ENCODE measurements at regions not wholly inside any gene's neighbourhood (a gene's known extent, or its start where the extent isn't known, plus 50 kb on each side); places are given as distances from the start of the nearest gene placed in this dataset.

- DNase-seq (ENCODE audit: low read depth): no peak
Measured at GRCh38 chr1:55503663-55504305, 288.6 kb upstream of the USP24 start.

GRCh38 chr1:55500601-55501000 is 285.4 kb upstream of the USP24 start:
- no peak for DNase-seq (ENCODE audit: low read depth)

DNA sequence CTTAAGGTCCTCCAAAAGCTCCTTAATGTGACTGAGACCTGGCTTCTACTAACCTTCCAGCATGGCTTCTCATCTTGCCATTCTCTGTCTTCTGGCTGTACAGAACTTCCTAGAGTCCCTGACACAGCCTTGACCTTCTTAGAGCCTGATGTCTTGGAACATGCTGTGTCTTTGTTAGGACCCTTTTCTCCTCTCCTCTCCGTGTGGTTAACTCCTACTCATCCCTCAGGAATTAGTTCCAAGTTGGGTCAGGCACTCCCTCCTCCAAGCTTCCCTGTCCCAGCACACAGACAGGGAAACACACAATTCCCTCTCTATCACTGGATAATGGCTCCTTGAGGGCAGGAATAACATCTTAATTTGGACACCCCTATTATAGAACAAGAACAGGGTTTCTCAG is 275.4 kb upstream of the USP24 start:
- DNase-seq (ENCODE audit: low read depth): no peak

- no peak for DNase-seq (ENCODE audit: low read depth)
Measured at GRCh38 chr1:55484173-55484572, 269.0 kb upstream of the USP24 start.

- DNase-seq (ENCODE audit: low read depth): no peak
Measured at GRCh38 chr1:55483523-55483922, 268.4 kb upstream of the USP24 start.

GRCh38 chr1:55481634-55482033 is 266.5 kb upstream of the USP24 start:
- no peak for DNase-seq (ENCODE audit: low read depth)

- DNase-seq (ENCODE audit: low read depth): no peak
Measured at GRCh38 chr1:55480029-55480795, 265.0 kb upstream of the USP24 start.

DNA sequence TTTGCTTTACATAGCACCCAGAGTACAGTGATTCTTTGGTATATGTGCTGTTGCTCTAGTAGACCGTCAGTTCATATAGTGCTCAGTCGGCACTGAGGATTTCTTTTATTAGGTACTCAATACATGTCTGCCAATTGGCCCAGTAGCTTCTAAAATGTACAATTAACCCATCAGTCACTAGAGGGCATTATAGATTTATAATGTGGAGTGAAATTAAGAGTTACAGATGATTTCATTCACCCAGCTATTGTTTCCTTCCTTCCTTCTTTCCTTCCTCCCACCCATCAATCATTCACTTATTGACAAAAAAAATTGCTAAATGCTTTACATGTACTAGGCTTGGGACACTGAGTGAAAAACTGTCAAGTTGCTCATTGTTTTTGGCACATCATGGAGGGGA is 263.6 kb upstream of the USP24 start:
- DNase-seq (ENCODE audit: low read depth): no peak

DNA sequence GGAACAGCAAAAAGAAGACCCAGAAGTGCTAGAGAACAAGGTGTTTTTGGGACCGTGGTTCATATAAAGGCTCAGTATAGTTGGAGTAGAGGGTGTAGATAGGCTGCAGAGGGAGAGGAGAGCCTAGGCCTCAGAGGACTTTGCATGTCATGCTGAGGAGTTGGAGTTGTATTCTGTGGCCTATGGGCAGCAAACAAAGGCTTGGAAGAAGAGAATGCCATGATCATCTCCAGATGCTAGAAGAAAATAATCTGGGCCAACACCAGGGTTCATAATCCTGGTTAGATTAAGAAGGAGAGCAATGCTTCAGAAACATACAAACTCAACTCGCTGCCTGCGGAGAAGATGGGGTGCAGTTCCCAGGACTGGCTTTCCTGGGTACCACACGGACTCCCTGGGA is 262.8 kb upstream of the USP24 start:
- no peak for DNase-seq (ENCODE audit: low read depth)

DNA sequence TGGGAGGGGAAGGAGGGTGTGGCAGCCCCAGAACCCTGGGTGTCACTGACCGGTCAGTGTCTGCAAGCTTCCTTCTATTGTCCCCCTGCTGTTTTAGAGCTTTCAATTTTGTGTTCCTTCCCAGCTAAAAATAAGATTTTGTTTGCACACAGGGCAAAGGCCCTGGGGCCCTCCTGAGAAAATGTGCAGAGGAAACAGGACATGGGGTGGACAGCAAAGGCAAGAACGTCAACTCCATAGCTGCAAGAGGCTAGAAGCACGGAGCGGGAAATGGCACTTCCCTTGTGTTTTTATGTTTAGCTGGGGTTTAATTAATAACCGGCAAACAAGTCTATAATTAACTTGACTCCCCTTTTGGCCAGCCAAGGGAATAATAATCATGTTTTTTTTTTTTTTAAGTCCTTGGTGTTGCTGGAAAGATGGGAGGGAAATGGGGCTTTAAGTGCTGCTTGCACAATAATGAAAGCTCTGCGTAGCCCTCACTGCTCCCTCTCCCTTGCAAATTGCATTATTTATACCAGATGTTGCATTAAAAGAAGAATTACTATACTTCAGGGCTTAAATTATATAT is 261.4 kb upstream of the USP24 start:
- DNase-seq (ENCODE audit: low read depth): no peak

DNA sequence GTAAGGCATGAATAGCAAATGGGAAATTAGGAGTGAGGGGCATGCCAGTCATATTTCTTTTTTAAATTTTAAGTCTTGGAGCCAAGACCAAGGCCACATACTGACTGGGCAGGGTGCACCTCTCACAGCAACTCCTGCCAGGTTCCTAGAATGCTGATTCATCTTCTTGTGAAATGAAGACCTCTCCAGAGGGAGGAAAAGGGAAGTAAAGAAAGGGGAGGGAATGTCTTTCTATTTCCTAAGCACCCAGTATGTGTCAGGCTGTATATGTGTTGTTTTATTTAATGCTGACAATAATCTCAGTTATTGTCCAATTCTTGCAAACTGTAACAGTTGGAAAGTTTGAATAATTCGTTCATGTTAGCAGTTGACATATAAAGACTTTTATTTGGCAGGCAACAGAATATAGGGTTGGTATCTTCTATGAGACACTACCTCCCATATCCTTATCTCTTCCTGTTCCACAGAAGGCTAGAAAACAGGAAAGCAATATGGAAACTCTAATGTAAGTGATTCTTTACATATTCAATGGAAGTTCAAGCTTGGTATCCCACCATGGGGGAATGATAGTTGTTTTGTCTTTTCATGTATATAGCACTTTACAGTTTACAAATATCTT is 259.1 kb upstream of the USP24 start:
- DNase-seq (ENCODE audit: low read depth): no peak

- DNase-seq (ENCODE audit: low read depth): no peak
Measured at GRCh38 chr1:55473661-55474060, 258.5 kb upstream of the USP24 start.

DNA sequence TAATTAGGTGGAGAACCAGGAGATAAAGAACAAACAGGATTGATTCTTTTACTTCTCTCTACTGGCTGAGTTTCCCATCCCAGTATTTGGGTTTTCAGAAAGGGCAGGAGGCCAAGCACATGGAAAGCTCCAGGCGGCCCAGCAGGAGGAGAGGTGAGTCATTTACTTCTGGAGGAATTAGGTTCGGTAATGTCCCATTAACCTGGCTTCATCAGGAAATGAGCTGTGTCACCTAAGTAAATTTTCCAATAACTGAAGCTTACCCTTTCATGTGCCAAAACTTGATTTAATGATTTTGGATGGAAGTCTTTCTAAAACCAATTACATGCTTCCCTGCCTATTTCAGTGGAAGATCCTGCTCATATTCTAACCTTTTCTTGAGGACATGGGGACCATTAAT is 257.6 kb upstream of the USP24 start:
- DNase-seq (ENCODE audit: low read depth): no peak

- DNase-seq (ENCODE audit: low read depth): no peak
Measured at GRCh38 chr1:55472115-55472514, 257.0 kb upstream of the USP24 start.

- DNase-seq (ENCODE audit: low read depth): no peak
Measured at GRCh38 chr1:55468142-55468795, 253.1 kb upstream of the USP24 start.

- DNase-seq (ENCODE audit: low read depth): no peak
Measured at GRCh38 chr1:55466921-55467320, 251.8 kb upstream of the USP24 start.

- no peak for DNase-seq (ENCODE audit: low read depth)
Measured at GRCh38 chr1:55466373-55466772, 251.2 kb upstream of the USP24 start.

DNA sequence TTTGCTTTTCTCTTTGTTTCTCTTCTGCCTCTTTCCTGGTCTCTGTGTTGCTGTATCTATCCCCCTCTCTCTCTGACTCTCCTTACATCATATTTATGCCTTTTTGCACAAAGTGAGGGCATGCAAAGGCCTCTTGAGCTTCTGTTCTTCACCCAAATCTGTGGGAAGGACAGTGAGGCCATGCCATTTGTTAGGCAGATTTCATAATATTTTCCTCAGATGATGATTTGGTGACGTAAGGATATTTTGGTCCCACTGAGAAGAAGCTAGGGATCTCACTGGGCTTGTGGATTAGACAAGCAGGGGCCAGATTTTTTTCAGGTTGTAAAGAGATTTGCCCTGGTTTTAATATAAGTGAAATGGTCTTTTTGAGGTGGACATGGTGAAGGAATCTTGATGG is 249.4 kb upstream of the USP24 start:
- no peak for DNase-seq (ENCODE audit: low read depth)

GRCh38 chr1:55463814-55464475 is 248.8 kb upstream of the USP24 start:
- no peak for DNase-seq (ENCODE audit: low read depth)

DNA sequence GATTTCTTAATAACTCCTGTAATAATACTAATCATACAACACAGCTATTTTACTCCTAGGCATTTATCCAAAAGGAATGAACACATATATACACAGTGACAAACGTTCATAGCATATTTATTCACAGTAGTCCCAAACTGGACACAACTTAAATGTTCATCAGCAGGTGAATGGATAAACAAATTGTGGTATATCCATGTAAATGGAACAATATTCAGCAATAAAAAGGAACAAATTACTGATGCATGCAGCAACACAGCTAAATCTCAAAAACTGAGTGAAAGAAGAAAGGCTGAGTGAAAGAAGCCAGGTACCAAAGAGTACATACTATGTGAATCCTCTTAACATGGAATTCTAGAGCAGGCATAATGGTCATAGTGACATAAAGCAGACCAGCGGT is 242.7 kb upstream of the USP24 start:
- DNase-seq (ENCODE audit: low read depth): no peak

DNA sequence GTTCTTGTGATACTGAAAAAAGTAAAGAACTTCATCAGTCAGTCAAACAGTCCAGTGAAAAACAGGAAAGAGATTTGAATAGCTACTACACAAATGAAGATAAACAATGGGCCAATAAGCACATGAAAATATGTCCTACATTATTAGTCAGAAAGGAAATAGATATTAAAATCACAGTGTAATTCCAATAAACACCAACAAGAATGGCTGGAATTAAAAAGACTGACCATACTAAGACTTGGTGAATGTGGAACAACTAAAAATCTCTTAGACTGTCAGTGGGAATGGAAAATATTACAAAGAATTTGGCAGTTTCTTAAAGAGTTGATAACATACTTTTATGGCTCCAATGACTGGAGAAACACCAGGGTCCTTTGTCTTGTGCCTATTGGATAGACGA is 241.8 kb upstream of the USP24 start:
- DNase-seq (ENCODE audit: low read depth): no peak

- no peak for DNase-seq (ENCODE audit: low read depth)
Measured at GRCh38 chr1:55448261-55448660, 233.1 kb upstream of the USP24 start.
